ENCODE measurements at regions not wholly inside any gene's neighbourhood (a gene's known extent, or its start where the extent isn't known, plus 50 kb on each side); places are given as distances from the start of the nearest gene placed in this dataset.
A peak's percentile ranks its signal among the peaks of the same experiment; 100 is the strongest.

GRCh38 chr13:31878495-31878894 is 139.2 kb downstream of the RXFP2 start:
- no peaks in the 10 kb centered on the region for H3K27me3 Mint-ChIP-seq (ENCODE audit: insufficient read depth, unreplicated experiment)
- TF ChIP-seq CTCF (IDR thresholded peaks at IDR 0.05; ENCODE audit: unreplicated experiment), result no peak
- H3K36me3 Mint-ChIP-seq (ENCODE audit: insufficient read depth, unreplicated experiment), result no peaks in the 10 kb centered on the region
- no peak for DNase-seq (ENCODE audit: unreplicated experiment)
- intact Hi-C loops (cut with micrococcal nuclease), result no loop called here
- H3K27ac Mint-ChIP-seq (ENCODE audit: low read depth, unreplicated experiment), result no peak overlapping the region
- BruUV-seq (replicated peaks), result no TSS peak
- ChIA-PET POLR2A (interaction anchor here (0.7 to 0.9 kb wide), 2 partner anchors 16 to 1362 kb away, joined by 3 read pairs; no protein-coding TSS in a partner anchor), CTCF (no interaction called here)
- H3K4me3 Mint-ChIP-seq (ENCODE audit: unreplicated experiment), result no peak overlapping the region
- H3K9me3 Mint-ChIP-seq (ENCODE audit: unreplicated experiment), result no peaks in the 10 kb centered on the region
- no peaks in the 10 kb centered on the region for H3K4me1 Mint-ChIP-seq (ENCODE audit: insufficient read depth, unreplicated experiment)

GRCh38 chr13:31878955-31879354 is 139.6 kb downstream of the RXFP2 start:
- H3K4me1 Mint-ChIP-seq (ENCODE audit: insufficient read depth, unreplicated experiment), result no peaks in the 10 kb centered on the region
- TF ChIP-seq CTCF (IDR thresholded peaks at IDR 0.05; ENCODE audit: unreplicated experiment), result no peak
- POLR2A ChIA-PET, result interaction anchor here (0.9 kb wide), 1 partner anchor 17 kb away, joined by 3 read pairs; no protein-coding TSS in a partner anchor
- no peaks in the 10 kb centered on the region for H3K27me3 Mint-ChIP-seq (ENCODE audit: insufficient read depth, unreplicated experiment)
- no peaks in the 10 kb centered on the region for H3K36me3 Mint-ChIP-seq (ENCODE audit: insufficient read depth, unreplicated experiment)
- intact Hi-C loops (cut with micrococcal nuclease), result no loop called here
- H3K9me3 Mint-ChIP-seq (ENCODE audit: unreplicated experiment), result no peaks in the 10 kb centered on the region
- no peak overlapping the region for H3K4me3 Mint-ChIP-seq (ENCODE audit: unreplicated experiment)
- no TSS peak for BruUV-seq (replicated peaks)
- DNase-seq (ENCODE audit: unreplicated experiment), result no peak
- H3K27ac Mint-ChIP-seq (ENCODE audit: low read depth, unreplicated experiment), result no peak overlapping the region
- CTCF ChIA-PET, result no interaction called here

- Mint-ChIP-seq H3K27ac (ENCODE audit: low read depth, unreplicated experiment) (no peak overlapping the region), H3K9me3 (ENCODE audit: unreplicated experiment) (no peaks in the 10 kb centered on the region), H3K4me1 (ENCODE audit: insufficient read depth, unreplicated experiment) (no peaks in the 10 kb centered on the region), H3K4me3 (ENCODE audit: unreplicated experiment) (no peak overlapping the region), H3K27me3 (ENCODE audit: insufficient read depth, unreplicated experiment) (no peaks in the 10 kb centered on the region), H3K36me3 (ENCODE audit: insufficient read depth, unreplicated experiment) (no peaks in the 10 kb centered on the region)
- no TSS peak for BruUV-seq (replicated peaks)
- POLR2A ChIA-PET, result no interaction called here
- no peak for TF ChIP-seq CTCF (IDR thresholded peaks at IDR 0.05; ENCODE audit: unreplicated experiment)
- intact Hi-C loops (cut with micrococcal nuclease), result no loop called here
- DNase-seq (ENCODE audit: unreplicated experiment), result peak; percentile 16
- CTCF ChIA-PET, result interaction anchor here (1.5 kb wide), 1 partner anchor 29 kb away, joined by 7 read pairs; no protein-coding TSS in a partner anchor
Observed at GRCh38 chr13:31880851-31881494, 141.6 kb downstream of the RXFP2 start.

- no peak for TF ChIP-seq CTCF (IDR thresholded peaks at IDR 0.05; ENCODE audit: unreplicated experiment)
- no TSS peak for BruUV-seq (replicated peaks)
- POLR2A ChIA-PET, result no interaction called here
Observed at GRCh38 chr13:31881495-31881882, 142.2 kb downstream of the RXFP2 start.

More at GRCh38 chr13:31881495-31881882, 142.2 kb downstream of the RXFP2 start:
- H3K27me3 Mint-ChIP-seq (ENCODE audit: insufficient read depth, unreplicated experiment), result no peaks in the 10 kb centered on the region
- intact Hi-C loops (cut with micrococcal nuclease), result no loop called here
- no peak overlapping the region for H3K27ac Mint-ChIP-seq (ENCODE audit: low read depth, unreplicated experiment)
- no peaks in the 10 kb centered on the region for H3K9me3 Mint-ChIP-seq (ENCODE audit: unreplicated experiment)
- no peaks in the 10 kb centered on the region for H3K4me1 Mint-ChIP-seq (ENCODE audit: insufficient read depth, unreplicated experiment)
- CTCF ChIA-PET, result interaction anchor here (1.5 kb wide), 1 partner anchor 28 kb away, joined by 7 read pairs; no protein-coding TSS in a partner anchor
- DNase-seq (ENCODE audit: unreplicated experiment), result no peak
- H3K4me3 Mint-ChIP-seq (ENCODE audit: unreplicated experiment), result no peak overlapping the region
- no peaks in the 10 kb centered on the region for H3K36me3 Mint-ChIP-seq (ENCODE audit: insufficient read depth, unreplicated experiment)
